Suppressor macrophage treated with lipopolysaccharide for 4 hours (primary cell): ENCODE measurements at regions not wholly inside any gene's neighbourhood (a gene's known extent, or its start where the extent isn't known, plus 50 kb on each side); places are given as distances from the start of the nearest gene placed in this dataset.
A peak's percentile ranks its signal among the peaks of the same experiment; 100 is the strongest.
"Not testable (repeated sequence)": the region's sequence is repeated elsewhere in the genome, so short reads cannot be mapped to it uniquely, and the experiment has no call there.

Experiments
- DNase-seq: peaks from one replicate; pipeline ENCODE4 v3.0.0-alpha.2; 2020

GRCh38 chr1:229862017-229862774 lies 204.8 kb upstream of the GALNT2 start:
- DNase-seq: no peak

- peak; percentile 32 for DNase-seq
These were observed 203.1 kb upstream of the GALNT2 start for GRCh38 chr1:229863651-229864545.

DNA sequence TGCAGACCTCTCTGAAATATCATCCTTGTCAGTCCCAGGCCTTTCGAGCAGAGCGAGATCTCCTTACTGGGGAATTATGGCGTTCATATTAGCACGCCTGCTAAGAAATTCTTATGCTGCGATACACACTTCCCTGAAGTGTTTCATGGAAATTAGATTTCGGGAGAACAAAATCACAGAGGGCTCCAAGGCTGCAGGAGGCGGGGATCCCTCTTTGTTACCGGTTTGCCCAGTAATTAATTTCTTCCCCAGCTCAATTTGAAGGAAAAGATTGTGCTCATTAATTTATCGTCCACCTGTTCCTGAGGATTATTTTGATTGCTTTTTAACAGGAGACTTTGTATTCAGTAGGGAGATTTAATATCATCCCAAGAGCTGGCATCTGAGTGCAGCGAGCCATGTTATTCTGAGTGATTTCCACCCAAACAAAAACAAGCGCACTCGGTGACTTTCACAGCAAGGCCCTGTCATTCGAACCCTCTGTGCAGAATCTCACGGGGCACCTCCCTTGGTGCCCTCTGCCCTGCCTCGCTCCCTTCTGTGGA lies 202.3 kb upstream of the GALNT2 start:
- DNase-seq: no peak

DNA sequence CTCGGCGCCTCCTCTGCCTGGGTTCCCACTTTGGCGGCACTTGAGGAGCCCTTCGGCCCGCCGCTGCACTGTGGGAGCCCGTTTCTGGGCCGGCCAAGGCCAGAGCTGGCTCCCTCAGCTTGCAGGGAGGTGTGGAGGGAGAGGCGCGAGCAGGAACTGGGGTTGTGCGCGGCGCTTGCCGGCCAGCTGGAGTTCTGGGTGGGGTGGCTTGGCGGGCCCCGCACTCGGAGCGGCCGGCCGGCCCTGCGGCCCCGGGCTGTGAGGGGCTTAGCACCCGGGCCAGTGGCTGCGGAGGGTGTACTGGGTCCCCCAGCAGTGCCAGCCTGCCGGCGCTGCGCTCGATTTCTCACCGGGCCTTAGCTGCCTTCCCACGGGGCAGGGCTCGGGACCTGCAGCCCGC lies 201.7 kb upstream of the GALNT2 start:
- not testable (repeated sequence) for DNase-seq

- no peak for DNase-seq
These were observed 199.3 kb upstream of the GALNT2 start for GRCh38 chr1:229867726-229868125.

GRCh38 chr1:229869240-229869639 lies 197.8 kb upstream of the GALNT2 start:
- DNase-seq: no peak

DNA sequence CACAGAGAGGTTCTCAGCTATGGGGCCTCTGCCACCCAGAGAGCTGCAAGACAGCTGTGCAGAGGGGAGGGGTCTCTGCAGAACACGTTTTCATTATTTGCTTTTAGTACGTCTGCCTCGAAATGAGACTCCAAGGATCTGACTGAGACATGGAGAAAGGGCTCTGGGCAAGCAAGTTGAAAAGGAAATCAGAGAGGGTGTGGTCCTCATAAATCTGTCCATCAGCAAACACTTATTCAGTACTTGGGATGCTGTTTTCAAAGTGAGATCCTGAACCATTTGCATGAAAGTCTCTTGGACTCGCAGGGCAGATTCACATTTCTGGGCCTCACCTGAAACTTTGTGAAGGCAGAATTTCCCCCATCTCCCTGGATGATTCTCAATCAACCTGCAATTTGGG lies 197.4 kb upstream of the GALNT2 start:
- no peak for DNase-seq

DNA sequence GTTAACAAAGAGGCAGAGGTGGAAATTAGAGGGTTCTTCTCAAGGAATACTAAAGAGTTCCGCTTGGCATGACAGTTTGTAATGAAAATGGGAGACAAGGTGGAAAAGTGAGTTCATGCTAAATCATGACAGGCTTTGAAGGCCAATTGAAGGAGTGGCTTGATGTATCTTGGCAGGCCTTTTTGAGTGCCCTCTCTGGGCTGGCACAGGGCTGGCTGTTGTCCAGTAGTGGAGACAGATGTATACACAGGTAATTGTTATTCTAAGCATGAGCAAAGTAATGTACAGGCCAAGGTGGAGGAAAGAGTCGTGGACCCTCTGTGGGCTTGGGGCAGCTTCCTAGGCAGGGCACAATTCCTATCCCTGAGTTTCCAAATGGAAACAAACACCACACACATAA lies 196.7 kb upstream of the GALNT2 start:
- DNase-seq: no peak

GRCh38 chr1:229871078-229871676 lies 195.9 kb upstream of the GALNT2 start:
- DNase-seq: no peak

- no peak for DNase-seq
These were observed 192.9 kb upstream of the GALNT2 start for GRCh38 chr1:229874136-229874535.

GRCh38 chr1:229874609-229875008 lies 192.4 kb upstream of the GALNT2 start:
- no peak for DNase-seq

GRCh38 chr1:229875086-229875485 lies 192.0 kb upstream of the GALNT2 start:
- no peak for DNase-seq

DNA sequence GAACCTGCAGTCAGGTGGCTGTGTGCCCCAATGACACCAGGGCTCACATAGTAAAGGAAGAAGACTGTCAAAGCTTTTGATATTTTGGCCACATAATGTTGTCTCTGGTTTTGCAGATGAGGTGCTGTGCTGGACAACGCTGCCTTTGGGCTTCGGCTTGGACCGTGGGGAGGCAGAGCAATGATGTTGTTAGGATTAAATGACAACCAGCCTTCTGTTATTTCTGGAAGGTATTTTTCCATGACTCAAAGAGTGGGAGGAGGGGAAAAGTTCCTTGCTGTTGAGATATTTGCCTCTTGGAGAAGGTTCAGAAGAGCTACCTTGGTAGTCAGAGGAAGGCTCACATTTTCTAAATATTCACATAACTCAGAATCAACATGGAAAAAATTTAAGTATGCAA lies 187.3 kb upstream of the GALNT2 start:
- DNase-seq: no peak

GRCh38 chr1:229880271-229881170 lies 186.5 kb upstream of the GALNT2 start:
- no peak for DNase-seq

DNA sequence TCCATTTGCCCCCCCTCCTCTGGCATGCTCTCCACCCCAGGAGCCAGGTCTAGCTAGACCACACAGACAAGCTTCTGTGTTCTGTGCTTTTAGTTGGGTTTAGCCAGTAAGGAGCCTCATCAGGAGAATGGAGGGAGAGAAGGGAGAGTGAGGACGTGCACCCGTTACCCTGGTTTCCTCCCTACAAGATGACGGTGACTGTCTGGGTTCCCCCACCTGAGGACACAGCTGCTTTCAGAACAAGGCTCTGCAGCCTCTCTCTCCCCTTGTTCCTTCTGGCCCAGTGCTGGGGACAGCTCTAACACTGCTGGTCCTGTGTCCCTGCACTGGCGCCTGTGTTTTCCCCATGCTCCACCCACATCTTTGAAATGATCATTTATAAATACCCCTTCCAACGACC lies 184.4 kb upstream of the GALNT2 start:
- no peak for DNase-seq

DNA sequence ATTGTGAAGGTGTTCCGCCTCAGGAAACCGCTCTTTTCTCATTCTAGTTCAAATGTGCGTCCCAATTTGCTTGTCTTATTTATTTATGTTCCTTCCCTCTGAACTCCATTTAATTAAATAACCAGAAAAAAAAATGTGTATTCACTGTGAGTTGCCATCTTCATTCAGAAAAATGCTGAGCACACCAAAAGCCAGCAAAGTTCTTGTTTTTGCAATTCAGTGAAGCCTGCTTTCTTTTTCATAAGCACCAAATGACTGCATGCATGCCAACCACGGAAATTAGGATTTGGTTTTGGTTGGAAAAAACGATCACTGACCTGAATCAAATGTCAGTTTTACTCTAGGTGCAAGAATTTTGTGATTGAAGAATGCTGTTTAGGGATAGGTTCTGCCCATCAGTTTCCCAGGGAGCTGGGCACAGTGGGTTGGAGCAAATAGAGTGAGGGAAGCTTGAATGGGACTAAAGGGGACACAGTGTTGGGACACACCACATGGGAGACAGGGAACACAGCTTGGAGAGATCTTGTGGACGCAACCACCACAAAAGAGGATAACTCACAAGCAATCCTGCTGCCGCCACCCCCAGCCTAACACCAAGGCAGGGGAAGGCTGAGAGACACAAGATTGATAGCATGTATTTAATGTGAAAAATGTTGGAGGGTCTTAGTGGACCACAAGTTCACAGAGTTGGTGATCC lies 183.4 kb upstream of the GALNT2 start:
- DNase-seq: no peak

GRCh38 chr1:229884765-229885164 lies 182.3 kb upstream of the GALNT2 start:
- DNase-seq: no peak

GRCh38 chr1:229885568-229886495 lies 181.2 kb upstream of the GALNT2 start:
- DNase-seq: no peak

- no peak for DNase-seq
These were observed 180.4 kb upstream of the GALNT2 start for GRCh38 chr1:229886636-229887035.

DNA sequence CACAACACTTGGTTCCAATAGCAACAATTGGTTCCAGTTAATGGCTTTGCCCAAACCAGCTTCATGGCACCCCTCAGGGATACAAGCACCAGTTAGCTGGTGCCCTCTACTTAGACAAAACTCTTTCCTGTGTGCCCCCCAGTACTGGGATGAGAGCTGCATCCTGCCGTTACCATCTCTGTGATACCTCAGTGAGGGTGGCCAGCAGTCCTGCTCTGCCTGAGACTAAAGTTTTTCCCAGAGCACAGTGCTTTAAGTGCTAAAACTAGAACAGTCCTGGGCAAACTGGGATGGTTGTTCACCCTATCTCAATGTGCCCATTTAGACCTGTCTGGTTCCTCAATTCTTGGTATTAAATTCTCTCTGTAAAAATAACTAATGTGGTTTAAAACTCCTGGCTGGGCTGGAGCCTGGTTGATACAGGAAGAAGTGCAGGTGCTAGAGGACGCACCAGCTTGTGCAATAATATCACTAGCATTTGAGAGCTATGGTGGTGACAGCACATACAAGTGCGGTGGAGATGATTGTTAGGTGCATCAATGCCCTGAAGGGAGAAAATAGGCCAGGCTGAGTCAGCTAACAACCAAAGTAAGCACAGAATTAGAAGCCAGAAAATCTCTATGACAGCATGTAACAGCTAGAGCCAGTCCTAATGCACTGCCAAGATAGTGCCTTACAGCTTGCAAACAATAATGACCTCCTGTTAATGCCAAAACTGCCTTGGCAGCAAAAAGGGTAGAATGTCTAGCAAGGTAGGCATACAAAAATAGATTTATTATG lies 179.8 kb upstream of the GALNT2 start:
- no peak for DNase-seq
